Esophagus squamous epithelium (tissue), 4 donors: ENCODE measurements at regions not wholly inside any gene's neighbourhood (a gene's known extent, or its start where the extent isn't known, plus 50 kb on each side); places are given as distances from the start of the nearest gene placed in this dataset.

ENCODE experiments used
- CTCF ChIP-seq, 6 experiments: fragments of 450-650 bp in 4 of 6; fragments of 200-600 bp in 2 of 6; sonication (generic) in 2 of 6; IDR thresholded peaks; one replicate each; pipeline ENCODE4 v1.5.1; 2016 to 2019; ENCODE audit warnings: antibody characterized with exemption in 6 of 6, mild to moderate bottlenecking in 4 of 6, moderate library complexity in 4 of 6
- POLR2A ChIP-seq, 4 donors: fragments of 450-650 bp; IDR thresholded peaks; one replicate each; pipeline ENCODE4 v1.6.1; 2017; ENCODE audit warnings: antibody characterized with exemption in 4 of 4, mild to moderate bottlenecking in 4 of 4, moderate library complexity in 3 of 4

- TF ChIP-seq CTCF (IDR thresholded peaks at IDR 0.05) (no peak), POLR2A (IDR thresholded peaks at IDR 0.05) (no peak)
Measured at GRCh38 chr2:228919808-228920207, 351.3 kb downstream of the PID1 start.
